Common myeloid progenitor, CD34-positive (primary cell): ENCODE measurements at regions not wholly inside any gene's neighbourhood (a gene's known extent, or its start where the extent isn't known, plus 50 kb on each side); places are given as distances from the start of the nearest gene placed in this dataset.
"Not testable (repeated sequence)": the region's sequence is repeated elsewhere in the genome, so short reads cannot be mapped to it uniquely, and the experiment has no call there.

ENCODE experiments used
- CTCF ChIA-PET: fragments of 350-600 bp; sonication (Branson Sonifier 250); formaldehyde crosslinking; loops from one replicate; lab custom pipeline; 2021; ENCODE audit warnings: antibody characterized with exemption; lab: Charles Lee
- POLR2A ChIA-PET: fragments of 350-600 bp; sonication (Branson Sonifier 250); formaldehyde crosslinking; loops from one replicate; lab custom pipeline; 2021; ENCODE audit warnings: antibody characterized with exemption; lab: Charles Lee
- DNase-seq, 3 donors: peaks; one replicate each; pipeline versions ENCODE4 v3.0.0 to v3.0.0-alpha.2; 2013
- H3K27ac ChIP-seq, 2 experiments: 1 replicate in 1 of 2; 2 replicates in 1 of 2; pipeline ENCODE4 v1.7.0; 2013; ENCODE audit warnings: inconsistent platforms in 2 of 2, low read length in 2 of 2, mild to moderate bottlenecking in 2 of 2, low read depth in 1 of 2, moderate library complexity in 1 of 2; ENCODE audit not compliant: severe bottlenecking in 2 of 2, insufficient read depth in 1 of 2, poor library complexity in 1 of 2
- H3K27me3 ChIP-seq, 5 experiments: replicated peaks in 2 of 5; 1 replicate in 3 of 5; 2 replicates in 2 of 5; pipeline versions ENCODE4 v1.6.1 to v1.7.0; 2013; ENCODE audit warnings: low read length in 4 of 5, mild to moderate bottlenecking in 2 of 5, moderate library complexity in 2 of 5, inconsistent platforms in 1 of 5; ENCODE audit not compliant: insufficient read depth in 5 of 5, control insufficient read depth in 4 of 5
- H3K36me3 ChIP-seq, 4 experiments: 1 replicate in 2 of 4; 2 replicates in 2 of 4; pipeline versions ENCODE4 v1.6.1 to v1.7.0; 2013; ENCODE audit warnings: low read length in 3 of 4, control low read depth in 1 of 4, mild to moderate bottlenecking in 1 of 4; ENCODE audit not compliant: control insufficient read depth in 4 of 4, insufficient read depth in 4 of 4
- H3K4me1 ChIP-seq, 4 experiments: 1 replicate in 3 of 4; 2 replicates in 1 of 4; pipeline versions ENCODE4 v1.6.1 to v1.7.1; 2013; ENCODE audit warnings: low read length in 3 of 4, mild to moderate bottlenecking in 3 of 4, control low read depth in 1 of 4, inconsistent platforms in 1 of 4, moderate library complexity in 1 of 4; ENCODE audit not compliant: control insufficient read depth in 4 of 4, insufficient read depth in 4 of 4; ENCODE audit errors: control extremely low read depth in 1 of 4
- H3K4me3 ChIP-seq, 7 experiments: 1 replicate in 4 of 7; 2 replicates in 3 of 7; pipeline versions ENCODE4 v1.5.1 to v1.7.0; 2013; ENCODE audit warnings: mild to moderate bottlenecking in 7 of 7, low read length in 6 of 7, moderate library complexity in 6 of 7, inconsistent platforms in 2 of 7, low read depth in 2 of 7, control low read depth in 1 of 7; ENCODE audit not compliant: insufficient read depth in 4 of 7, control insufficient read depth in 1 of 7; ENCODE audit errors: extremely low read depth in 1 of 7
- H3K9me3 ChIP-seq, 5 experiments: 1 replicate in 4 of 5; 2 replicates in 1 of 5; pipeline versions ENCODE4 v1.6.1 to v1.7.1; 2013; ENCODE audit warnings: low read length in 4 of 5, mild to moderate bottlenecking in 2 of 5, inconsistent platforms in 1 of 5, low read depth in 1 of 5, moderate library complexity in 1 of 5; ENCODE audit not compliant: control insufficient read depth in 4 of 5, insufficient read depth in 2 of 5; ENCODE audit errors: control extremely low read depth in 1 of 5
- WGBS: methylation state at CpG from one replicate; pipeline ENCODE4 v1.1.5; 2013; ENCODE audit not compliant: insufficient coverage; 5-methylcytosine and 5-hydroxymethylcytosine counted together

- no peak overlapping the region for H3K4me3 ChIP-seq
- peaks cover 0 to 5% (median 3%) of the 10 kb centered on the region in 5 experiments for H3K9me3 ChIP-seq
- H3K36me3 ChIP-seq = no peaks in the 10 kb centered on the region
- no peak overlapping the region for H3K27ac ChIP-seq
- DNase-seq = no peak
- ChIA-PET POLR2A (no interaction called here), CTCF (no interaction called here)
- peaks cover 9 to 33% (median 21%) of the 10 kb centered on the region in 4 experiments for H3K4me1 ChIP-seq
- WGBS = 100% methylated on average over 1 of the region's 2 CpGs
- H3K27me3 ChIP-seq = no peaks in the 10 kb centered on the region
Observed at GRCh38 chr7:20482071-20482470, 133.4 kb upstream of the ABCB5 start.

GRCh38 chr7:20484356-20484755 lies 131.1 kb upstream of the ABCB5 start:
- CTCF ChIA-PET = no interaction called here

GRCh38 chr7:20488850-20489249 lies 126.6 kb upstream of the ABCB5 start:
- Histone ChIP-seq H3K4me3 (no peak overlapping the region), H3K27ac (no peak overlapping the region), H3K27me3 (no peaks in the 10 kb centered on the region), H3K4me1 (peaks cover 5 to 14% (median 8%) of the 10 kb centered on the region in 4 experiments), H3K36me3 (no peaks in the 10 kb centered on the region), H3K9me3 (peaks cover 5 to 28% (median 12%) of the 10 kb centered on the region in 5 experiments)
- ChIA-PET POLR2A (no interaction called here), CTCF (no interaction called here)
- peak in 1 of 3 donors; percentile 27 for DNase-seq

More at GRCh38 chr7:20484356-20484755, 131.1 kb upstream of the ABCB5 start:
- Histone ChIP-seq H3K36me3 (no peaks in the 10 kb centered on the region), H3K27ac (peak overlapping the region; percentile 34 to 77), H3K4me1 (peaks cover 9 to 29% (median 19%) of the 10 kb centered on the region in 4 experiments), H3K9me3 (peaks cover 5 to 19% (median 9%) of the 10 kb centered on the region in 5 experiments), H3K27me3 (no peaks in the 10 kb centered on the region), H3K4me3 (peak overlapping the region in 2 of 7 experiments; percentile 1 to 27)
- WGBS = no CpG with 5 or more reads among the region's 1 CpG
- POLR2A ChIA-PET = no interaction called here
- DNase-seq = peak; percentile 43 to 92 (median 83)

- no peaks in the 10 kb centered on the region for H3K4me1 ChIP-seq
- H3K27me3 ChIP-seq = no peaks in the 10 kb centered on the region
- H3K27ac ChIP-seq = no peak overlapping the region
- no peak for DNase-seq
- CTCF ChIA-PET = no interaction called here
- no peak overlapping the region for H3K4me3 ChIP-seq
- no peaks in the 10 kb centered on the region for H3K36me3 ChIP-seq
- H3K9me3 ChIP-seq = peaks cover 5 to 34% (median 12%) of the 10 kb centered on the region in 5 experiments
- POLR2A ChIA-PET = no interaction called here
Observed at GRCh38 chr7:20491284-20491683, 124.2 kb upstream of the ABCB5 start.

GRCh38 chr7:20494566-20494965 lies 120.9 kb upstream of the ABCB5 start:
- Histone ChIP-seq H3K27ac (no peak overlapping the region), H3K4me1 (no peaks in the 10 kb centered on the region), H3K36me3 (no peaks in the 10 kb centered on the region), H3K27me3 (no peaks in the 10 kb centered on the region), H3K4me3 (no peak overlapping the region), H3K9me3 (peaks cover 0 to 37% (median 10%) of the 10 kb centered on the region in 5 experiments)
- POLR2A ChIA-PET = no interaction called here
- no peak for DNase-seq
- CTCF ChIA-PET = no interaction called here

GRCh38 chr7:20501473-20501872 lies 114.0 kb upstream of the ABCB5 start:
- POLR2A ChIA-PET, H3K4me1 ChIP-seq, H3K36me3 ChIP-seq, CTCF ChIA-PET, H3K27ac ChIP-seq, H3K4me3 ChIP-seq, DNase-seq, H3K27me3 ChIP-seq: not testable (repeated sequence)
- 100% methylated on average over 2 of the region's 3 CpGs for WGBS
- peaks cover 0 to 26% (median 5%) of the 10 kb centered on the region in 5 experiments for H3K9me3 ChIP-seq

- peaks cover 0 to 7% (median 3%) of the 10 kb centered on the region in 4 experiments for H3K4me1 ChIP-seq
- POLR2A ChIA-PET = no interaction called here
- peak in 2 of 3 donors; percentile 40 to 41 for DNase-seq
- H3K4me3 ChIP-seq = no peak overlapping the region
- no peaks in the 10 kb centered on the region for H3K27me3 ChIP-seq
- CTCF ChIA-PET = interaction anchor here (0.7 to 1.1 kb wide), 2 partner anchors 10 to 17 kb away, joined by 3 to 4 read pairs; no protein-coding TSS in a partner anchor
- 100% methylated on average over 1 of the region's 3 CpGs for WGBS
- no peak overlapping the region for H3K27ac ChIP-seq
- H3K9me3 ChIP-seq = peaks cover 0 to 11% (median 0%) of the 10 kb centered on the region in 5 experiments
- no peaks in the 10 kb centered on the region for H3K36me3 ChIP-seq
Observed at GRCh38 chr7:20503278-20503950, 112.1 kb upstream of the ABCB5 start.
